Fibroblast of mammary gland (primary cell): ENCODE measurements at regions not wholly inside any gene's neighbourhood (a gene's known extent, or its start where the extent isn't known, plus 50 kb on each side); places are given as distances from the start of the nearest gene placed in this dataset.
"Not testable (repeated sequence)": the region's sequence is repeated elsewhere in the genome, so short reads cannot be mapped to it uniquely, and the experiment has no call there.

Experiments used
- DNase-seq: peaks from one replicate; pipeline ENCODE4 v3.0.0-alpha.2; 2010; ENCODE audit warnings: low read depth
- H3K4me3 ChIP-seq: 2 replicates; pipeline ENCODE4 v1.5.1; 2011; ENCODE audit warnings: low read depth, mild to moderate bottlenecking, low read length, moderate library complexity; ENCODE audit not compliant: control insufficient read depth
- CTCF ChIP-seq: conservative IDR thresholded peaks from 2 replicates; pipeline ENCODE4 v1.5.1; 2011; ENCODE audit warnings: low read depth, low read length, inconsistent platforms; ENCODE audit not compliant: control insufficient read depth, insufficient read depth

DNA sequence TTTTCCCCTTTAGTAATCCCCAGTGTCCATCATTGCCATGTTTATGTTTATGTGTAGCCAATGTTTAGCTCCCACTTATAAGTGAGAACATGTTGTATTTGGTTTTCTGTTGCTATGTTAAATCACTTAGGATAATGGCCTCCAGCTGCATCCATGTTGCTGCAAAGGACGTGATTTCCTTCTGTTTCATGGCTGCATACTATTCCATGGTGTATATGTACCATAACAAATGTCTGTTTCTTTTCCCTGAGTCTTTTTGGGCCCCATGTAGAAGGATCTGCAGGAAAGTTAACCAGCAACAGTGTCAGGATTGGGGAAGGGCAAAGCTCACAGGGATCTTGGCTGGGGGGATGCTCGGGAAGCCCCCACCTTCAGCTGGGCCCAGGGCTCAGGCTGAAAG, 64.3 kb upstream of the SULF2 start:
- TF ChIP-seq CTCF: no peak
- no peak overlapping the region for H3K4me3 ChIP-seq
- no peak for DNase-seq

- no peak overlapping the region for H3K4me3 ChIP-seq
- DNase-seq: no peak
- TF ChIP-seq CTCF: no peak
These were observed 63.7 kb upstream of the SULF2 start for GRCh38 chr20:47849006-47849405.

- H3K4me3 ChIP-seq, DNase-seq: not testable (repeated sequence)
These were observed 63.3 kb upstream of the SULF2 start for GRCh38 chr20:47848534-47848933.

GRCh38 chr20:47847884-47848485, 62.7 kb upstream of the SULF2 start:
- H3K4me3 ChIP-seq: no peak overlapping the region
- no peak for DNase-seq
- TF ChIP-seq CTCF: no peak

- H3K4me3 ChIP-seq, DNase-seq: not testable (repeated sequence)
These were observed 61.9 kb upstream of the SULF2 start for GRCh38 chr20:47847220-47847619.

- DNase-seq, H3K4me3 ChIP-seq: not testable (repeated sequence)
These were observed 61.4 kb upstream of the SULF2 start for GRCh38 chr20:47846651-47847050.

DNA sequence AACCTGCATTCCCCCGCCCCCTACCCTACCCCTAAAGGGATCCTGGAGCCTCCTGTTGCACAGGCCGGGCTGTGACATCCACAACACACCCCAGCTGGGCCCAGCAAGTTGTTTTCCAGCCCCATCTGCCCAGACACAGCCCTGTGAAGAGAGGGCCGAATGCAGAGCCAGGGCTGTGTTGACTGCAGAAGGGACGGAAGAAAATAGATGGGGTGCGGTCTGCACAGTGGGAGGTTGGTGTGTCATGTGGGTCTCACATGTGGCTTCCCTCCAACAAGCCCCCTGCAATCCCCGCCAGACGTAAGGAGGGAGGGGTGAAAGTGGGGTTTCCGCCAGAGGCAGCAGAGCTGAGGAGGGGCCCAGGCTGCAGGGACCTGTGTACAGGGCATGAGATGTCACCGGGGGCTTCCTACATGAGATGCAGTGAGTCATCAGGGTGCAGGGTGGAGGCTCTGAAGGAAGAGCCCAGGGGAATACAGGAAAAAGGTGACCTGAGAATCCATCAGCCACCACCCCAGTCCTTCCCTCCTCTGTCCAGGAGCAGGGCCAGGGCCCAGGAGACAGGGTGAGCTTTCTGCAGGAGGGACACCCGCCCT, 60.2 kb upstream of the SULF2 start:
- H3K4me3 ChIP-seq, DNase-seq: not testable (repeated sequence)

- DNase-seq: not testable (repeated sequence)
These were observed 59.3 kb upstream of the SULF2 start for GRCh38 chr20:47844568-47844906.

GRCh38 chr20:47843886-47844567, 58.7 kb upstream of the SULF2 start:
- H3K4me3 ChIP-seq: no peak overlapping the region
- TF ChIP-seq CTCF: no peak
- DNase-seq: no peak

More at GRCh38 chr20:47844568-47844906, 59.3 kb upstream of the SULF2 start:
- H3K4me3 ChIP-seq: not testable (repeated sequence)

- DNase-seq, H3K4me3 ChIP-seq: not testable (repeated sequence)
These were observed 57.7 kb upstream of the SULF2 start for GRCh38 chr20:47842950-47843349.

GRCh38 chr20:47842004-47842403, 56.7 kb upstream of the SULF2 start:
- DNase-seq, H3K4me3 ChIP-seq: not testable (repeated sequence)

GRCh38 chr20:47836256-47836817, 51.1 kb upstream of the SULF2 start:
- not testable (repeated sequence) for H3K4me3 ChIP-seq, DNase-seq
